ENCODE measurements at regions not wholly inside any gene's neighbourhood (a gene's known extent, or its start where the extent isn't known, plus 50 kb on each side); places are given as distances from the start of the nearest gene placed in this dataset.
A peak's percentile ranks its signal among the peaks of the same experiment; 100 is the strongest.

GRCh38 chr7:35900651-35901050 lies 99.8 kb downstream of the SEPTIN7 start:
- Histone ChIP-seq H3K79me2 (ENCODE audit: low read length) (no peaks in the 10 kb centered on the region), H3K27me3 (ENCODE audit: low read depth, low read length) (no peaks in the 10 kb centered on the region), H4K20me1 (ENCODE audit: insufficient read depth, low read length) (no peaks in the 10 kb centered on the region), H3K27ac (ENCODE audit: low read length) (no peak overlapping the region), H3K4me2 (ENCODE audit: low read length) (no peak overlapping the region), H3K36me3 (replicated peaks; ENCODE audit: low read depth, low read length) (peaks cover 8% of the 10 kb centered on the region), H3K9me3 (ENCODE audit: insufficient read depth, low read length) (no peaks in the 10 kb centered on the region), H2AFZ (ENCODE audit: low read depth, low read length) (no peak overlapping the region), H3K9ac (ENCODE audit: low read length) (no peak overlapping the region), H3K4me3 (ENCODE audit: low read length) (no peak overlapping the region), H3K4me1 (ENCODE audit: low read length) (no peaks in the 10 kb centered on the region)
- TF ChIP-seq CTCF (IDR thresholded peaks at IDR 0.05; ENCODE audit: low read depth, low read length) = no peak
- no peak for TF ChIP-seq EZH2phosphoT487 (IDR thresholded peaks at IDR 0.05; ENCODE audit: low read depth)

GRCh38 chr7:35905555-35905954 lies 104.7 kb downstream of the SEPTIN7 start:
- Histone ChIP-seq H3K4me1 (ENCODE audit: low read length) (no peaks in the 10 kb centered on the region), H3K4me3 (ENCODE audit: low read length) (no peak overlapping the region), H3K36me3 (replicated peaks; ENCODE audit: low read depth, low read length) (peaks cover under 1% of the 10 kb centered on the region), H3K9ac (ENCODE audit: low read length) (no peak overlapping the region), H3K79me2 (ENCODE audit: low read length) (no peaks in the 10 kb centered on the region), H3K4me2 (ENCODE audit: low read length) (no peak overlapping the region), H2AFZ (ENCODE audit: low read depth, low read length) (no peak overlapping the region), H3K27ac (ENCODE audit: low read length) (no peak overlapping the region), H4K20me1 (ENCODE audit: insufficient read depth, low read length) (no peaks in the 10 kb centered on the region), H3K27me3 (ENCODE audit: low read depth, low read length) (no peaks in the 10 kb centered on the region), H3K9me3 (ENCODE audit: insufficient read depth, low read length) (no peaks in the 10 kb centered on the region)
- TF ChIP-seq CTCF (IDR thresholded peaks at IDR 0.05; ENCODE audit: low read depth, low read length) (no peak), EZH2phosphoT487 (IDR thresholded peaks at IDR 0.05; ENCODE audit: low read depth) (no peak)

- Histone ChIP-seq H3K9me3 (ENCODE audit: insufficient read depth, low read length) (no peaks in the 10 kb centered on the region), H3K4me1 (ENCODE audit: low read length) (no peaks in the 10 kb centered on the region), H3K36me3 (replicated peaks; ENCODE audit: low read depth, low read length) (no peaks in the 10 kb centered on the region), H3K27me3 (ENCODE audit: low read depth, low read length) (no peaks in the 10 kb centered on the region), H2AFZ (ENCODE audit: low read depth, low read length) (no peak overlapping the region), H3K79me2 (ENCODE audit: low read length) (no peaks in the 10 kb centered on the region), H4K20me1 (ENCODE audit: insufficient read depth, low read length) (no peaks in the 10 kb centered on the region), H3K4me2 (ENCODE audit: low read length) (no peak overlapping the region), H3K4me3 (ENCODE audit: low read length) (no peak overlapping the region), H3K9ac (ENCODE audit: low read length) (no peak overlapping the region), H3K27ac (ENCODE audit: low read length) (no peak overlapping the region)
- TF ChIP-seq CTCF (IDR thresholded peaks at IDR 0.05; ENCODE audit: low read depth, low read length) = peak; percentile 86
- no peak for TF ChIP-seq EZH2phosphoT487 (IDR thresholded peaks at IDR 0.05; ENCODE audit: low read depth)
Measured at GRCh38 chr7:35906191-35906908, 105.5 kb downstream of the SEPTIN7 start.

GRCh38 chr7:35908331-35909216 lies 107.7 kb downstream of the SEPTIN7 start:
- no peak for TF ChIP-seq CTCF (IDR thresholded peaks at IDR 0.05; ENCODE audit: low read depth, low read length)
- no peak for TF ChIP-seq EZH2phosphoT487 (IDR thresholded peaks at IDR 0.05; ENCODE audit: low read depth)
- Histone ChIP-seq H3K4me2 (ENCODE audit: low read length) (no peak overlapping the region), H3K9me3 (ENCODE audit: insufficient read depth, low read length) (no peaks in the 10 kb centered on the region), H3K4me3 (ENCODE audit: low read length) (no peak overlapping the region), H3K27ac (ENCODE audit: low read length) (no peak overlapping the region), H2AFZ (ENCODE audit: low read depth, low read length) (no peak overlapping the region), H3K27me3 (ENCODE audit: low read depth, low read length) (no peaks in the 10 kb centered on the region), H3K9ac (ENCODE audit: low read length) (no peak overlapping the region), H3K36me3 (replicated peaks; ENCODE audit: low read depth, low read length) (no peaks in the 10 kb centered on the region), H4K20me1 (ENCODE audit: insufficient read depth, low read length) (no peaks in the 10 kb centered on the region), H3K79me2 (ENCODE audit: low read length) (no peaks in the 10 kb centered on the region), H3K4me1 (ENCODE audit: low read length) (no peaks in the 10 kb centered on the region)
